ENCODE measurements at regions not wholly inside any gene's neighbourhood (a gene's known extent, or its start where the extent isn't known, plus 50 kb on each side); places are given as distances from the start of the nearest gene placed in this dataset.

DNA sequence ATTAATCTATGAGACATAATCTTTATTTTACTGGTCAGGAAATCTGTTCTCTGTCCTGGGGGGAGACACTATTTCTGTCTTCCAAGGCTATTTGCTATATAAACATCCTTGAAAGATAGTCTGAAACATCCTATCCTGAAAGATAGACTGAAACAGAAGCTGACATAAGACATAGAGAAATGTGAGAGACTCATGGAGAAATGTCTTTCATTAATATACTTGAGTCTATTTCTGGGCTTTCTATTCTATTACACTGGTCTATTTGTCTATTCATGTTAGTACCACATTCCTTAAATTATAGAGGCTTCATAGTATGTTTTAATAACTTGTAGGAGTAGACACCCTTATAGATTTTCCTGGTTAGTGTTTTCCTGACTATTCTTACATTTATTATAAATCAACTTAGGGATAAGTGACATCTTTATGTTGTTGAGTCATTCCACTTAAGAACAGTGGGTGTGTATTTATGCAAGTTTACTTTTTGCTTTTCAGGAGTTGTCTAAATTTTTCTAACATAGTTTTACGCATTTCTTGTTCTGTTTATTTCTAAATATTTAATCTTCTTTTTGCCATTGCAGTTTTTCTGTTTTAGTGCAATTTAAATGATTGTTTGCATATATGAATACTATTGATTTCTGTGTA lies 244.9 kb upstream of the ZSWIM2 start:
- H3K4me1 Mint-ChIP-seq: no peaks in the 10 kb centered on the region

DNA sequence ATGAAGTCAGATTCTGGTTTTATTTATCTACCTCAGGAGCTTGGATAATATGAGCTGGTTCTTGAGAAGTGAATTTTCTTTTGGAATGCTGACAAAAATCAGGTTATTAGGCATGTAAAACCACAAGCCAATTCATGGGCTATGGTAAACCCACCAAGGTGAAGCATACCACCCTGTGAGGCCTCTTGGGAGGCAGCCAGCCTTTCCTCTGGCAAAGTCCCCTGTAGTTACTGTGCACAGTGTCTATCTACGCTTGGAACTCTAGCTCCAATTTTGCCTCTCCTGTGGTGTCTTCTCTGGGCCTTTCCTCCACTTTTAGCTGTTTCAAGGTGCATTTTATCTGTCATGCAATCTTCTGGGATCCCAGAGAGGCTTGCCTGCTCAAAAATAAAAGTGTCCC lies 242.7 kb upstream of the ZSWIM2 start:
- ATAC-seq (replicated peaks in 1 of 4): no peak
- H3K4me3 ChIP-seq (ENCODE audit: control insufficient read depth in 1 of 2, extremely low read depth in 1 of 2, low read length in 1 of 2): no peak overlapping the region
- H3K27ac ChIP-seq (ENCODE audit: low read length): no peak overlapping the region
- DNase-seq: no peak
- ChIA-PET POLR2A (no interaction called here), CTCF (no interaction called here)
- Mint-ChIP-seq H3K9me3 (peaks cover 0 to 7% (median 3%) of the 10 kb centered on the region in 3 donors), H3K27me3 (no peaks in the 10 kb centered on the region), H3K4me1 (no peaks in the 10 kb centered on the region), H3K4me3 (no peak overlapping the region), H3K36me3 (no peaks in the 10 kb centered on the region), H3K27ac (no peak overlapping the region)
- no peaks in the 10 kb centered on the region for H3K27me3 ChIP-seq (replicated peaks in 1 of 2; ENCODE audit: control insufficient read depth in 2 of 2, extremely low read depth in 1 of 2, insufficient read depth in 2 of 2, low read length in 1 of 2)
- H3K9me3 ChIP-seq: no peaks in the 10 kb centered on the region
- WGBS (ENCODE audit: insufficient coverage): 88% methylated on average over 1 of the region's 1 CpG
- no peaks in the 10 kb centered on the region for H3K4me1 ChIP-seq (ENCODE audit: control insufficient read depth in 1 of 2, extremely low read depth in 1 of 2, insufficient read depth in 2 of 2, low read length in 2 of 2)
- no peaks in the 10 kb centered on the region for H3K36me3 ChIP-seq (ENCODE audit: control insufficient read depth in 2 of 2, extremely low read depth in 1 of 2, insufficient read depth in 1 of 2, low read length in 1 of 2)

More for the DNA sequence above, 244.9 kb upstream of the ZSWIM2 start:
- Mint-ChIP-seq H3K27ac (no peak overlapping the region), H3K36me3 (no peaks in the 10 kb centered on the region), H3K4me3 (no peak overlapping the region), H3K27me3 (no peaks in the 10 kb centered on the region), H3K9me3 (peaks cover 0 to 6% (median 3%) of the 10 kb centered on the region in 3 donors)
- Histone ChIP-seq H3K36me3 (ENCODE audit: control insufficient read depth in 2 of 2, extremely low read depth in 1 of 2, insufficient read depth in 1 of 2, low read length in 1 of 2) (no peaks in the 10 kb centered on the region), H3K4me3 (ENCODE audit: control insufficient read depth in 1 of 2, extremely low read depth in 1 of 2, low read length in 1 of 2) (no peak overlapping the region), H3K9me3 (no peaks in the 10 kb centered on the region), H3K4me1 (ENCODE audit: control insufficient read depth in 1 of 2, extremely low read depth in 1 of 2, insufficient read depth in 2 of 2, low read length in 2 of 2) (no peaks in the 10 kb centered on the region), H3K27ac (ENCODE audit: low read length) (no peak overlapping the region), H3K27me3 (replicated peaks in 1 of 2; ENCODE audit: control insufficient read depth in 2 of 2, extremely low read depth in 1 of 2, insufficient read depth in 2 of 2, low read length in 1 of 2) (no peaks in the 10 kb centered on the region)
- ATAC-seq (replicated peaks in 1 of 4): no peak
- ChIA-PET CTCF (no interaction called here), POLR2A (no interaction called here)
- no CpG with 5 or more reads among the region's 1 CpG for WGBS (ENCODE audit: insufficient coverage)
- no peak for DNase-seq

DNA sequence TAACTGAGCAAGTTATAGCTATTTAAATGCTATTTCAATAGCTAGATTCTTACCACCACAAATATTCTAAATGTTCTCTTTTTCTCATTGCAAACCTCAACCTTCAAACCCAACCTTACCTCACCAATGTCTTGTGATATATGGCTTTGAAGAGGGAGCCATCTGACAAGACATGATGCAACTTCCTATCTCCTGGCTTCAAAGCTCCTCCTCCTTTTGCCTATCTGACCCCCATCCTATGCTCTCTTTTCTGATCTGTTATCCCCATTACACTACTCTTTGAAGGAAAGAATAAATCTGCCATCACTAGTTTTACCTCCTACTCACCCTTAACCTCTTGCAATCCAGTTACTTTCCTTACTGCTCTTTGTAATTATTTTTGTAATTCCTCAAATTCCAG lies 235.6 kb upstream of the ZSWIM2 start:
- Histone ChIP-seq H3K9me3 (no peaks in the 10 kb centered on the region), H3K27ac (ENCODE audit: low read length) (no peak overlapping the region), H3K27me3 (replicated peaks in 1 of 2; ENCODE audit: control insufficient read depth in 2 of 2, extremely low read depth in 1 of 2, insufficient read depth in 2 of 2, low read length in 1 of 2) (no peaks in the 10 kb centered on the region), H3K4me1 (ENCODE audit: control insufficient read depth in 1 of 2, extremely low read depth in 1 of 2, insufficient read depth in 2 of 2, low read length in 2 of 2) (no peaks in the 10 kb centered on the region), H3K36me3 (ENCODE audit: control insufficient read depth in 2 of 2, extremely low read depth in 1 of 2, insufficient read depth in 1 of 2, low read length in 1 of 2) (no peaks in the 10 kb centered on the region), H3K4me3 (ENCODE audit: control insufficient read depth in 1 of 2, extremely low read depth in 1 of 2, low read length in 1 of 2) (no peak overlapping the region)
- no peaks in the 10 kb centered on the region for H3K36me3 Mint-ChIP-seq
- no peaks in the 10 kb centered on the region for H3K4me1 Mint-ChIP-seq
- no peak for DNase-seq
- H3K4me3 Mint-ChIP-seq: no peak overlapping the region
- ChIA-PET POLR2A (no interaction called here), CTCF (no interaction called here)
- H3K27ac Mint-ChIP-seq: no peak overlapping the region
- no peaks in the 10 kb centered on the region for H3K27me3 Mint-ChIP-seq
- no peak for ATAC-seq (replicated peaks in 1 of 4)
- peaks cover 0 to 7% (median 3%) of the 10 kb centered on the region in 3 donors for H3K9me3 Mint-ChIP-seq

DNA sequence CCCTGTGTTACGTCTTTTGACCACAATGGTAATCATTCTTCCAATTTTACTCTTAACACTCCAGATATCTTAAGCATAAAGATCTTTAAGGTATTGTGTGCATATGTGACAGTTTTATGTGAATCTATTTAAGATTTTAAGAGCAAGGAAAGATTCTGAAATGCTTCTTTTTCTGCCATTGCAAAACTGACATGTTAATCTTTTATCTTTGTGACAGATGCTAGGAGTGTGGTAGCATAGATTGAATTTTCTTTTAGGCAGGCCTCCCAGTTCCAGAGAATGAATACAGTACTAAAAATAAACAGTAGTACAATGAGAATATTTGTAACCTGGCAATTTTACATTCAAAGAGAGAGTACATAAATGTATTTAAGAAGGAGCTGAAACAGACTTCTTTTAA lies 232.5 kb upstream of the ZSWIM2 start:
- ATAC-seq (replicated peaks in 1 of 4) (no peak), DNase-seq (no peak)
- H3K27ac Mint-ChIP-seq: no peak overlapping the region
- H3K4me1 Mint-ChIP-seq: no peaks in the 10 kb centered on the region
- Histone ChIP-seq H3K4me1 (ENCODE audit: control insufficient read depth in 1 of 2, extremely low read depth in 1 of 2, insufficient read depth in 2 of 2, low read length in 2 of 2) (no peaks in the 10 kb centered on the region), H3K27me3 (replicated peaks in 1 of 2; ENCODE audit: control insufficient read depth in 2 of 2, extremely low read depth in 1 of 2, insufficient read depth in 2 of 2, low read length in 1 of 2) (no peaks in the 10 kb centered on the region), H3K36me3 (ENCODE audit: control insufficient read depth in 2 of 2, extremely low read depth in 1 of 2, insufficient read depth in 1 of 2, low read length in 1 of 2) (no peaks in the 10 kb centered on the region), H3K27ac (ENCODE audit: low read length) (no peak overlapping the region), H3K4me3 (ENCODE audit: control insufficient read depth in 1 of 2, extremely low read depth in 1 of 2, low read length in 1 of 2) (no peak overlapping the region), H3K9me3 (no peaks in the 10 kb centered on the region)
- ChIA-PET POLR2A (no interaction called here), CTCF (interaction anchor here in 1 of 2 donors (0.6 kb wide), 1 partner anchor 339 kb away, joined by 3 read pairs; no protein-coding TSS in a partner anchor)
- no CpG with 5 or more reads among the region's 1 CpG for WGBS (ENCODE audit: insufficient coverage)
- H3K27me3 Mint-ChIP-seq: no peaks in the 10 kb centered on the region
- H3K4me3 Mint-ChIP-seq: no peak overlapping the region
- H3K9me3 Mint-ChIP-seq: peaks cover 0 to 3% (median 3%) of the 10 kb centered on the region in 3 donors
- H3K36me3 Mint-ChIP-seq: no peaks in the 10 kb centered on the region

DNA sequence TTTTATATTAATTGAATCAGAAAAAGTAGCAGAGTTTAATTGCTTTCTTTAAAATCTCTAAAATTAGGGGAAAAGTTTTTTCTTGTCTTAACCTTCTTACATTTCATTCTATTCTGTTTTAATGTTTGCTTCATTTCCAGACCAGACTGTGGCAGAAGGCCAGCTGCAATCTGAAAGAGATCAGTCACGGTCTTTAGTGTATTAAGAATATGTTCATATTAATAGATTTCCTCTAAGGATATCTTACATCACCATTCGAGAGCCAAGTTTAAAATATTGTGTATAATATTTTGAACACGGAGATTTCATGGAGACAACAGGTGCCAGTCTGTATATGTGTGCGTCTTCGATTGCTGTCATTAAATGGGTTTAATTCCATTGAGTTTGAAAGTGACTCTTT lies 230.9 kb upstream of the ZSWIM2 start:
- no peak for DNase-seq
- Mint-ChIP-seq H3K9me3 (peaks cover 0 to 3% (median 3%) of the 10 kb centered on the region in 3 donors), H3K36me3 (no peaks in the 10 kb centered on the region), H3K4me3 (no peak overlapping the region), H3K27ac (no peak overlapping the region), H3K27me3 (no peaks in the 10 kb centered on the region), H3K4me1 (no peaks in the 10 kb centered on the region)
- ChIA-PET POLR2A (no interaction called here), CTCF (no interaction called here)
- Histone ChIP-seq H3K4me1 (ENCODE audit: control insufficient read depth in 1 of 2, extremely low read depth in 1 of 2, insufficient read depth in 2 of 2, low read length in 2 of 2) (no peaks in the 10 kb centered on the region), H3K9me3 (no peaks in the 10 kb centered on the region), H3K4me3 (ENCODE audit: control insufficient read depth in 1 of 2, extremely low read depth in 1 of 2, low read length in 1 of 2) (no peak overlapping the region), H3K27ac (ENCODE audit: low read length) (no peak overlapping the region), H3K36me3 (ENCODE audit: control insufficient read depth in 2 of 2, extremely low read depth in 1 of 2, insufficient read depth in 1 of 2, low read length in 1 of 2) (no peaks in the 10 kb centered on the region), H3K27me3 (replicated peaks in 1 of 2; ENCODE audit: control insufficient read depth in 2 of 2, extremely low read depth in 1 of 2, insufficient read depth in 2 of 2, low read length in 1 of 2) (no peaks in the 10 kb centered on the region)
- no peak for ATAC-seq (replicated peaks in 1 of 4)
- no CpG with 5 or more reads among the region's 5 CpGs for WGBS (ENCODE audit: insufficient coverage)

DNA sequence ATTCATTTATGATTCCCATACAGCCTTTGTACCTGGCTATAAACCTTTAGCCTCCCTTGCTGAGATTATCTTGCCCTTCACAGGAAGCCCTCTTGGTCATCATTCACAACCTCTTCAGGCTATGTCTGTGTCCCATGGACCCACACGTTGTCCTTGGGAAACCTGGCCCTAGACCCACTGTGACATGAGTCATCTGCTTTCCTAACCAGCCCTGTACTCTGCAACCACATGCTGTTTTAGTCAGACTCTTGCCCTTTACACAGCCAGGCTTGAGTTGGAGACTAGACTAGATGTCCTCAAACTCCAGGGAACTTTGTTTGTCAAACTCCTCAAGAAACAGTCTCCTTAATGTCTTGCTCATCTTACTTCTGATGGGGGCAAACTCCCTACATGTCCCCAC lies 229.3 kb upstream of the ZSWIM2 start:
- Histone ChIP-seq H3K36me3 (ENCODE audit: control insufficient read depth in 2 of 2, extremely low read depth in 1 of 2, insufficient read depth in 1 of 2, low read length in 1 of 2) (no peaks in the 10 kb centered on the region), H3K9me3 (no peaks in the 10 kb centered on the region), H3K4me3 (ENCODE audit: control insufficient read depth in 1 of 2, extremely low read depth in 1 of 2, low read length in 1 of 2) (no peak overlapping the region), H3K27ac (ENCODE audit: low read length) (no peak overlapping the region), H3K4me1 (ENCODE audit: control insufficient read depth in 1 of 2, extremely low read depth in 1 of 2, insufficient read depth in 2 of 2, low read length in 2 of 2) (no peaks in the 10 kb centered on the region), H3K27me3 (replicated peaks in 1 of 2; ENCODE audit: control insufficient read depth in 2 of 2, extremely low read depth in 1 of 2, insufficient read depth in 2 of 2, low read length in 1 of 2) (no peaks in the 10 kb centered on the region)
- DNase-seq (no peak), ATAC-seq (replicated peaks in 1 of 4) (no peak)
- no peaks in the 10 kb centered on the region for H3K27me3 Mint-ChIP-seq
- 89% methylated on average over 1 of the region's 1 CpG for WGBS (ENCODE audit: insufficient coverage)
- ChIA-PET CTCF (no interaction called here), POLR2A (no interaction called here)
- H3K4me1 Mint-ChIP-seq: no peaks in the 10 kb centered on the region
- H3K4me3 Mint-ChIP-seq: no peak overlapping the region
- peaks cover 0 to 3% (median 0%) of the 10 kb centered on the region in 3 donors for H3K9me3 Mint-ChIP-seq
- H3K27ac Mint-ChIP-seq: no peak overlapping the region
- no peaks in the 10 kb centered on the region for H3K36me3 Mint-ChIP-seq

DNA sequence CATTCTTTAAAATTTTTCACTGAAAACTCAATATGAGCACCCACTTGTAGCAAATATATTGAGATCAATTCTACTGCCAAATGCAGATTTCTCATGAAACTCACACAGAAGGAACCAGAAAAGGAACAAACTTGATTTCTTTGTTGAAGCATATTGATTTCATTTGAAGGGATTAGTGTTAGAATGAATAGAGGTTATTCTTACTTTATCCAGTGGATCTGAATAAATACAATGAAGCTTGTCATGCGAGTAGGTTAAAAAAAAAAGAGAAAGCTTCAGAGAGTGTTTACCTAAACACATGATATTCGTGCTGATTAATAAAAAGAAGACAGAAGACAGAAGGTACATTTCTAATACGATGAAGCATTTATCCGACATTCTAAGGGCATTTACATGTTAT lies 226.7 kb upstream of the ZSWIM2 start:
- Histone ChIP-seq H3K4me1 (ENCODE audit: control insufficient read depth in 1 of 2, extremely low read depth in 1 of 2, insufficient read depth in 2 of 2, low read length in 2 of 2) (no peaks in the 10 kb centered on the region), H3K9me3 (no peaks in the 10 kb centered on the region), H3K36me3 (ENCODE audit: control insufficient read depth in 2 of 2, extremely low read depth in 1 of 2, insufficient read depth in 1 of 2, low read length in 1 of 2) (no peaks in the 10 kb centered on the region), H3K4me3 (ENCODE audit: control insufficient read depth in 1 of 2, extremely low read depth in 1 of 2, low read length in 1 of 2) (no peak overlapping the region), H3K27ac (ENCODE audit: low read length) (no peak overlapping the region), H3K27me3 (replicated peaks in 1 of 2; ENCODE audit: control insufficient read depth in 2 of 2, extremely low read depth in 1 of 2, insufficient read depth in 2 of 2, low read length in 1 of 2) (no peaks in the 10 kb centered on the region)
- H3K36me3 Mint-ChIP-seq: no peaks in the 10 kb centered on the region
- H3K4me3 Mint-ChIP-seq: no peak overlapping the region
- no peak overlapping the region for H3K27ac Mint-ChIP-seq
- peaks cover 0 to 4% of the 10 kb centered on the region in 2 donors for H3K27me3 Mint-ChIP-seq
- ATAC-seq (replicated peaks in 1 of 4) (no peak), DNase-seq (no peak)
- H3K4me1 Mint-ChIP-seq: no peaks in the 10 kb centered on the region
- H3K9me3 Mint-ChIP-seq: peaks cover 0 to 7% (median 0%) of the 10 kb centered on the region in 3 donors
- ChIA-PET CTCF (no interaction called here), POLR2A (no interaction called here)
- WGBS (ENCODE audit: insufficient coverage): no CpG with 5 or more reads among the region's 4 CpGs
